A549 (cell line): ENCODE measurements at regions not wholly inside any gene's neighbourhood (a gene's known extent, or its start where the extent isn't known, plus 50 kb on each side); places are given as distances from the start of the nearest gene placed in this dataset.

ENCODE experiments used
- FOSL2 ChIP-seq, 2 experiments: fragments of 450-650 bp in 1 of 2; fragments of >200 bp in 1 of 2; sonication (Bioruptor Twin) in 1 of 2; formaldehyde crosslinking; IDR thresholded peaks; 2 replicates each; pipeline versions ENCODE4 v1.5.0 to v1.6.1; 2016 to 2020; ENCODE audit warnings: mild to moderate bottlenecking in 1 of 2, moderate library complexity in 1 of 2
- MAFK ChIP-seq: fragments of 450-650 bp; IDR thresholded peaks from 2 replicates; pipeline ENCODE4 v1.6.1; 2014; ENCODE audit not compliant: partially characterized antibody
- TF ChIP-seq, protein P1 (sequence below): fragments of >200 bp; sonication (Bioruptor Twin); formaldehyde crosslinking; IDR thresholded peaks from 3 replicates; pipeline ENCODE4 v1.5.1; 2016
- TF ChIP-seq, protein P2 (sequence below): fragments of 450-650 bp; IDR thresholded peaks from 2 replicates; pipeline ENCODE4 v1.6.1; 2014; ENCODE audit warnings: antibody characterized with exemption
- TF ChIP-seq, protein P3 (sequence below): IDR thresholded peaks from 2 replicates; pipeline ENCODE4 v1.6.1; 2012
- TF ChIP-seq, protein P4 (sequence below): IDR thresholded peaks from 2 replicates; pipeline ENCODE4 v1.6.1; 2012

DNA sequence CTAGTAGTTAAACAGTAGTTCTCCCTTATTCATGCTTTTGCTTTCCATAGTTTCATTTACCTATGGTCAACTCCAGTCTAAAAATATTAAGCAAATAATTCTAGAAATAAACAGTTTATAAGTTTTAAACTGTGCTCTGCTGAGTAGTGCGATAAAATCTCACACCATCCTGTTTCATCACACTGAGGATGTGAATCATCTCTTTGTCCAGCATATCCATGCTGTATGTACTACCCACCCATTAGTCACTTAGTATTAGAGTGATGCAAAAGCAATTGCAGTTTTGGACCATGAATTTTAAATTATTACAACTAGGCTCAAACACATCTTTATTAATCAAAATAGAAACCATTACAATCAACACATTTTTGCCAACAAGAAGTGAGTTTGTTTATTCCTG lies 187.4 kb downstream of the TEX13C start:
- TF ChIP-seq, protein P1, sequence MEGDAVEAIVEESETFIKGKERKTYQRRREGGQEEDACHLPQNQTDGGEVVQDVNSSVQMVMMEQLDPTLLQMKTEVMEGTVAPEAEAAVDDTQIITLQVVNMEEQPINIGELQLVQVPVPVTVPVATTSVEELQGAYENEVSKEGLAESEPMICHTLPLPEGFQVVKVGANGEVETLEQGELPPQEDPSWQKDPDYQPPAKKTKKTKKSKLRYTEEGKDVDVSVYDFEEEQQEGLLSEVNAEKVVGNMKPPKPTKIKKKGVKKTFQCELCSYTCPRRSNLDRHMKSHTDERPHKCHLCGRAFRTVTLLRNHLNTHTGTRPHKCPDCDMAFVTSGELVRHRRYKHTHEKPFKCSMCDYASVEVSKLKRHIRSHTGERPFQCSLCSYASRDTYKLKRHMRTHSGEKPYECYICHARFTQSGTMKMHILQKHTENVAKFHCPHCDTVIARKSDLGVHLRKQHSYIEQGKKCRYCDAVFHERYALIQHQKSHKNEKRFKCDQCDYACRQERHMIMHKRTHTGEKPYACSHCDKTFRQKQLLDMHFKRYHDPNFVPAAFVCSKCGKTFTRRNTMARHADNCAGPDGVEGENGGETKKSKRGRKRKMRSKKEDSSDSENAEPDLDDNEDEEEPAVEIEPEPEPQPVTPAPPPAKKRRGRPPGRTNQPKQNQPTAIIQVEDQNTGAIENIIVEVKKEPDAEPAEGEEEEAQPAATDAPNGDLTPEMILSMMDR: no peak
- TF ChIP-seq, protein P2, sequence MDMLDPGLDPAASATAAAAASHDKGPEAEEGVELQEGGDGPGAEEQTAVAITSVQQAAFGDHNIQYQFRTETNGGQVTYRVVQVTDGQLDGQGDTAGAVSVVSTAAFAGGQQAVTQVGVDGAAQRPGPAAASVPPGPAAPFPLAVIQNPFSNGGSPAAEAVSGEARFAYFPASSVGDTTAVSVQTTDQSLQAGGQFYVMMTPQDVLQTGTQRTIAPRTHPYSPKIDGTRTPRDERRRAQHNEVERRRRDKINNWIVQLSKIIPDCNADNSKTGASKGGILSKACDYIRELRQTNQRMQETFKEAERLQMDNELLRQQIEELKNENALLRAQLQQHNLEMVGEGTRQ: no peak
- TF ChIP-seq, protein P3, sequence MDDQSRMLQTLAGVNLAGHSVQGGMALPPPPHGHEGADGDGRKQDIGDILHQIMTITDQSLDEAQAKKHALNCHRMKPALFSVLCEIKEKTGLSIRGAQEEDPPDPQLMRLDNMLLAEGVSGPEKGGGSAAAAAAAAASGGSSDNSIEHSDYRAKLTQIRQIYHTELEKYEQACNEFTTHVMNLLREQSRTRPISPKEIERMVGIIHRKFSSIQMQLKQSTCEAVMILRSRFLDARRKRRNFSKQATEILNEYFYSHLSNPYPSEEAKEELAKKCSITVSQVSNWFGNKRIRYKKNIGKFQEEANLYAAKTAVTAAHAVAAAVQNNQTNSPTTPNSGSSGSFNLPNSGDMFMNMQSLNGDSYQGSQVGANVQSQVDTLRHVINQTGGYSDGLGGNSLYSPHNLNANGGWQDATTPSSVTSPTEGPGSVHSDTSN: no peak
- TF ChIP-seq MAFK: no peak
- TF ChIP-seq FOSL2 (IDR thresholded peaks at IDR 0.05): no peak
- TF ChIP-seq FOSL2 (CRISPR knock-in tag; IDR thresholded peaks at IDR 0.05): no peak
- TF ChIP-seq, protein P4, sequence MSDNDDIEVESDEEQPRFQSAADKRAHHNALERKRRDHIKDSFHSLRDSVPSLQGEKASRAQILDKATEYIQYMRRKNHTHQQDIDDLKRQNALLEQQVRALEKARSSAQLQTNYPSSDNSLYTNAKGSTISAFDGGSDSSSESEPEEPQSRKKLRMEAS: no peak
